ENCODE measurements at regions not wholly inside any gene's neighbourhood (a gene's known extent, or its start where the extent isn't known, plus 50 kb on each side); places are given as distances from the start of the nearest gene placed in this dataset.

DNA sequence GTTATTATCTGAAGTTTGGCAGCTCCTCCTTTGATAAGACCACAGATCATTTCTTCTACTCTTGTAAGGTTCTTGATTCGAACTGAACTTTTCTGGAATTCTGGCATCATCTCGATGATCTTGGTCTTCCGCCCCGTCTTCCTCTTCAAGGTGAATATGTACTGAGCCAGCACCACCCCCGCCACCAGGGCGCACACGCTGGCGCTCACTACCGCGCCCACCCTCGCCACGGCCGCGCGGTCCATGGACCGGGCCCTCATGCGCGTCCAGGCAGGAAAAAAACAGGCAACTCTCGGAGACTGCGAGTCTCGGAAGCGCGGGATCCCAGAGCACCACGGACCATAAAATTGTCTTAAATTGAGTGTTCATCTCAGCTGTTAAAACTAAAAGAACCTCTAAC is 458.4 kb upstream of the NDST3 start:
- no peak for TF ChIP-seq POLR2A (IDR thresholded peaks at IDR 0.05; ENCODE audit: low read depth, low read length)
- no peak for TF ChIP-seq TAF1 (IDR thresholded peaks at IDR 0.05; ENCODE audit: low read depth, low read length)
- TF ChIP-seq POLR2AphosphoS5 (IDR thresholded peaks at IDR 0.05; ENCODE audit: low read depth, low read length), result no peak
- TF ChIP-seq POU2F2 (IDR thresholded peaks at IDR 0.05; ENCODE audit: low read depth, low read length), result no peak

Measured in GM12891 (cell line).